DND-41 (cell line): ENCODE measurements at regions not wholly inside any gene's neighbourhood (a gene's known extent, or its start where the extent isn't known, plus 50 kb on each side); places are given as distances from the start of the nearest gene placed in this dataset.

Source experiments
- EZH2 ChIP-seq: IDR thresholded peaks from 3 replicates; pipeline ENCODE4 v1.6.1; 2012; ENCODE audit warnings: borderline replicate concordance, low read depth, mild to moderate bottlenecking, moderate library complexity, low read length, inconsistent platforms; ENCODE audit not compliant: severe bottlenecking
- TF ChIP-seq, protein P1 (sequence below): IDR thresholded peaks from 2 replicates; pipeline ENCODE4 v1.5.1; 2012; ENCODE audit warnings: borderline replicate concordance, low read length, moderate library complexity, mild to moderate bottlenecking; ENCODE audit not compliant: poor library complexity, severe bottlenecking; ENCODE audit errors: extremely low read depth

DNA sequence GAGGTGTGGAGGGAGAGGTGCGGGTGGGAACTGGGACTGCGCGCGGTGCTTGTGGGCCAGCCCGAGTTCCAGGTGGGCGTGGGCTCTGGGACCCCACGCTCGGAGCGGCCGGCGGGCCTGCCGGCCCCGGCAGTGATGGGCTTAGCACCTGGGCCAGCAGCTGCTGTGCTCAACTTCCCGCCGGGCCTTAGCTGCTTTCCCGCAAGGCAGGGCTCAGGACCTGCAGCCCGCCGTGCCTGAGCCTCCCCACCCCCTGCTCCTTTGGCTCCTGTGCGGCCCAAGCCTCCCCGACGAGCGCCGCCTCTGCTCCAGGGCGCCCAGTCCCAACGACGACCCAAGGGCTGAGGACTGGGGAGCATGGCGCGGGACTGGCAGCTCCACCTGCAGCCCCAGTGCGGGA, 232.7 kb downstream of the FGFR2 start:
- TF ChIP-seq EZH2: no peak
- TF ChIP-seq, protein P1, sequence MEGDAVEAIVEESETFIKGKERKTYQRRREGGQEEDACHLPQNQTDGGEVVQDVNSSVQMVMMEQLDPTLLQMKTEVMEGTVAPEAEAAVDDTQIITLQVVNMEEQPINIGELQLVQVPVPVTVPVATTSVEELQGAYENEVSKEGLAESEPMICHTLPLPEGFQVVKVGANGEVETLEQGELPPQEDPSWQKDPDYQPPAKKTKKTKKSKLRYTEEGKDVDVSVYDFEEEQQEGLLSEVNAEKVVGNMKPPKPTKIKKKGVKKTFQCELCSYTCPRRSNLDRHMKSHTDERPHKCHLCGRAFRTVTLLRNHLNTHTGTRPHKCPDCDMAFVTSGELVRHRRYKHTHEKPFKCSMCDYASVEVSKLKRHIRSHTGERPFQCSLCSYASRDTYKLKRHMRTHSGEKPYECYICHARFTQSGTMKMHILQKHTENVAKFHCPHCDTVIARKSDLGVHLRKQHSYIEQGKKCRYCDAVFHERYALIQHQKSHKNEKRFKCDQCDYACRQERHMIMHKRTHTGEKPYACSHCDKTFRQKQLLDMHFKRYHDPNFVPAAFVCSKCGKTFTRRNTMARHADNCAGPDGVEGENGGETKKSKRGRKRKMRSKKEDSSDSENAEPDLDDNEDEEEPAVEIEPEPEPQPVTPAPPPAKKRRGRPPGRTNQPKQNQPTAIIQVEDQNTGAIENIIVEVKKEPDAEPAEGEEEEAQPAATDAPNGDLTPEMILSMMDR: no peak
